Inflammatory macrophage (primary cell): ENCODE measurements at regions not wholly inside any gene's neighbourhood (a gene's known extent, or its start where the extent isn't known, plus 50 kb on each side); places are given as distances from the start of the nearest gene placed in this dataset.

Source experiments
- DNase-seq, 2 donors: peaks; one replicate each; pipeline ENCODE4 v3.0.0-alpha.2; 2020 to 2022

- no peak for DNase-seq
These were observed 145.1 kb upstream of the WNT4 start for GRCh38 chr1:22287946-22288520.

- DNase-seq, result no peak
These were observed 145.8 kb upstream of the WNT4 start for GRCh38 chr1:22288593-22289241.

DNA sequence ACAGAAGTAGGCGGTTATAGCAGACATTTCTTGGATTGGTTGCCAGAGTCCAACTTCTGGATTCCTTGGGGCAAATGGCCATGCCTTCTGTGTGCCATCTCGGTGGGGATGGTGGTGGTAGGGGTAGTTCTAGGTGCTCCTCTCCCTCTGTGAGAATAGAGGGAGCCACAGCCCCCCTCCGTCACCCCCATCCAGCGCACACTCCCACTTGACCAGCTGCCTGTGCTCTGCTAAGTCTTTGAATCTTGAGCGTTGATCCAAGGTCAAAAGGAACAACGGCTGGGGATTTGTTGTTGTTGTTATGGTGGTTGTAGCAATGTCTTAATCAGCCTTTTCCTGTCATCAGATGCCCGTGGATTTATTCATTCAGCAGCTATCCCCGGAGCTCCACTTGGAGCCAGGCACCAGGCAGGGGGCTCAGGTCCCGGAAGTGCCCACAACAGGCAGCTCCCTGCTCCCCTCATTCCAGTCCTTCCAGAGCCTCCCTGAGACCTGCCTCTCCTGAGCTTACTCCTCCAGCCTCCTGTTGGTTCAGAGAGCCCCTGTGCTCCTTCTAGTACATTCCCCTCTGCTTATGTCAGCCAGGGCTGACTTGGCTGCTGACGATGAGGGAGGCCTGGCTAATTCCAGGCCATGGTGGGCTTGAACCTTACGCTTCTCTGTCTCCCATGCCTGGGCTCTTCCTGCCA lies 146.6 kb upstream of the WNT4 start:
- no peak for DNase-seq

DNA sequence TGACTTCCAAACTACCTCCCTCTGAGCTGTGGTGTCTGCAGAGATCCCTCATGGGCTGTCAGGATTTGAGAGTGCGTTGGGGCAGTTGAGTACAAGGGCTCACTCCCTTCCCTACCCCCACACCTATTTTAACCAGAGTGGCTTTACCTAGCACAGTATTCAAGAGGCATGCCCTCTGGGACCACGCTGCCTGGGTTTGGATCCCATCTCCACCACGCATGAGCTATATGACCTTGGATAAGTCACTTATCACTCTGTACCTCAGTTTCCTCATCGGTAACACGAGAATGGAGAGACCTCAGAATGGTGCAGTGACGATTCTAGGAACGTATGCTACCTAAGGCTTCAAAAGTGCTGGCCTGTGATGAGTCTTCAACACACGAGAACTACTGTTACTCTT lies 147.3 kb upstream of the WNT4 start:
- DNase-seq, result no peak

DNA sequence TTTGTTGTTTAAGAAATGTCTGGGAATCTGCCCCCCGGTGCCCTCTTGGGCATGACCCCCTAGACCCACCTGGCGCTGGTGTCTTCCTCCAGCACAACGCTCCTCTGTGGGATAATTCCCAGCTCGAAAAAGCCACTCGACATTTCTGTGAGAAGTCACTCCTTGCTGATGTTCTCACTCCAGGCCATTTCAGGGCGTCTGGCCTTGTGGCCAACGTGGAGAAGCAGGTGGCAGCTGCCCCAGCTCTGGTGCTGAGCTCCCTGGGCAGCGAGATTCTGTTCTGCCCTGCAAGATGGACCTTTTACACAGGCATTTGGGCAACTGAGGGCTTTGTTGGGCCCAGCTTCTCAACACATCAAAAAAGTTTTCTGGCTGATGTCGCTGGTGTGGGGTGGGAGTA lies 147.7 kb upstream of the WNT4 start:
- DNase-seq, result no peak

- DNase-seq, result no peak
These were observed 148.2 kb upstream of the WNT4 start for GRCh38 chr1:22291057-22291456.

GRCh38 chr1:22291494-22291893 lies 148.6 kb upstream of the WNT4 start:
- no peak for DNase-seq

GRCh38 chr1:22292011-22292788 lies 149.3 kb upstream of the WNT4 start:
- no peak for DNase-seq

DNA sequence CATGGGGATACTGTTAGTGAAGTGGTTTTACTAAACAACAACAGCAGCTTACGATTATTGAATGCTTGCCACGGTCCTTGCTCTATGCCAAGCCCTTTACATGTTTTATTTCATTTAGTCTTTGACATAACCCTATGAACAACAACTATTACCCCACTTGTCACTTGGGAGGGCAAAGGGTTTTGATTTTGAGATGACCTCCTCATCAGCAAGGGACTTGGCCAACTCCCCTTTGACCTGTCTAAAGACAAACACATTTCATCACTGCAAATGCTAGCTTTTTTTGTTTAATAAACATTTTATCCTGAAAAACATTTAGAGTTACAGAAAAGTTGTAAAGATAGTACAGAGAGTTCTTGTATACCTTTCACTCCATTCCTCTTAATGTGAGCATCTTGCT lies 152.5 kb upstream of the WNT4 start:
- no peak for DNase-seq

DNA sequence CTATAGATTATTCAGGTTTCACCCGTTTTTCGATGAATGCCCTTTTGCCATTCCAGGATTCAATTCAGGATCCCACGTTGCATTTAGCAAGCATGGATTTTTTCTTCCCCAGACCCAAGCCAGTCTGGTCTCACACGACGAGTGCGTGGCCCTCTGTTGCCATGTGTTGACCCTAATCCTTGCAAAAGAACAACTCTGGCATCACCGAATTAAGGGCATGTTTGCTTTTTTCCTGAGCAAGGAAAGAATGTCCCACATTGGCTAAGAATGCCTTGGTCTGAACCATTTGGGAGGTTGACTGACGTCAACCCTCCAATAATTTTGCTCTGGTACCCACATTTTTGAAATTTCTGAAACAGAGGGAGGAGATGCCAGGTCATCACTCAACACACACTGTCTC lies 153.0 kb upstream of the WNT4 start:
- DNase-seq, result no peak

DNA sequence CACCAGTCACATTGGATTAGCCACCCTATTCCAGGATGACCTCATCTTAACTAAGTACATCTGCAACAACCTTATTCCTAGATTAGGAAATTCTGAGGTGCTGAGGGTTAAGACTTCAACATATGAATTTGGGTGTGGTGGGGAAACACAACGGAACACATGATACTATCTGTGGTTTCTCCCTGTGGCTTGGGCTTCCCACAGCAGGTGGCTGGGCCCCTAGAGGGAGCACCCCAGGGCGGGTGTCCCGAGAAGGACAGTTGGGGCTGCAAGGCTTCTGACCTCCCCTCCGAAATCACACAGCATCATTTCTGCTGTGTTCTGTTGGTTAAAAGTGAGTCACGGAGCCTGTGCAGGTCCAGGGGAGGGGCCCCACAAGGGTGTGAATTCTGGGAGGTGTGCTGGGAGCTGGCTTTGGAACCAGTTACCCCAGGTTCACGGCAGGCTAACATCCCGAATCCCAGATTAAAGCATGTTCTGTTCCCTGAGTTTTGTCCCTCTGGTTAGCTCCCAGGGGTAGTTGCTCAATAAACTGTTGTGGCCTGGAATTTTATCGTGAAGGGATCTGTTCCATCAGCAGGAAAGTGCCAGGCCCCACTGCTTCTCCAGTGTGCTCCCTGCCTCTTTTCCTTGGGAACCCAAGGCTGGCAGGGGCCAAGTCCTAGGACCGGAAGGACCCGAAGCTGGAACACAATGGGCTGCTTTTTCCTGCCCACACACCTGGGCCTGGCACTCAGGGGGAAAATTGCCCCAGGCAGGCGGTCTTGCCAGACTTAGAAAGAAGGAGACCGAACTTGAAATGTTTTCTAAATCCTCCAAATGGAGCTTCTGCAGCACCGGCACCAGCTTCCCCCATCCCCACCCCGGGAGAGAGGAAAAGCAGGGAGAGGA lies 154.0 kb upstream of the WNT4 start:
- DNase-seq, result no peak

- no peak for DNase-seq
These were observed 153.7 kb upstream of the ZBTB40 start for GRCh38 chr1:22297999-22298398.

DNA sequence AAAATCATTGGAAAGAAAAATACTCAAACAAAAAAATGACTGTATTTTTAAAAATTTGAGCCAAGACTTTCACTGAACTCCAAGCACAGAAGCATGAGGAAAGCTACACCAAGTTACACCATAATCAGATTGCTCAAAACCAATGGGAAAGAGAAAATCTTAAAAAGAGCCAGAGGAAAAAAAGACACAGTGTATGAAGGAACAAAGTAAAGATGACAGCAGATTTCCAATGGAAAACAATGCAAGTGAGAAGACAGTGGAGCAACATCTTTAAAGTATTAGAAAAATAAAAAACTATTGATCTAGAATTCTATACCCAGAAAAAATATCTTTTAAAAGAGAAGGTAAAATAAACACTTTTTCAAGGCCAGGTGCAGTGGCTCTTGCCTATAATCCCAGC lies 147.8 kb upstream of the ZBTB40 start:
- DNase-seq, result no peak

DNA sequence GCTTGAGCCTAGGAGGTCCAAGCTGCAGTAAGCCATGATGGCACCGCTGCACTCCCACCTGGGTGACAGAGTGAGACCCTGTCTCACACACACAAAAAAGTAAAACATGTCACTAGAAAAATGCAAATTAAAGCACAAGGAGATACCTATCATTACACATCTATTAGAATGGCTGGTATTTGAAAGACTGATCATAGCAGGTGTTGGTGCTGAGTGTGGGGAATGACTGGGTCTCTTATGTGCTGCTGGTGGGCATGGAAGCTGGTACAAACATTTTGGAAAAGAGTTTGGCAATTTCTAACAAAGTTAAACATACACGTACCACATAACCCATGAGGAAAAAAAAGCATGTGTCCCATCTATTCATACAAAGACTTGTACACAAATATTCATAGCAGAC lies 142.1 kb upstream of the ZBTB40 start:
- DNase-seq, result no peak

DNA sequence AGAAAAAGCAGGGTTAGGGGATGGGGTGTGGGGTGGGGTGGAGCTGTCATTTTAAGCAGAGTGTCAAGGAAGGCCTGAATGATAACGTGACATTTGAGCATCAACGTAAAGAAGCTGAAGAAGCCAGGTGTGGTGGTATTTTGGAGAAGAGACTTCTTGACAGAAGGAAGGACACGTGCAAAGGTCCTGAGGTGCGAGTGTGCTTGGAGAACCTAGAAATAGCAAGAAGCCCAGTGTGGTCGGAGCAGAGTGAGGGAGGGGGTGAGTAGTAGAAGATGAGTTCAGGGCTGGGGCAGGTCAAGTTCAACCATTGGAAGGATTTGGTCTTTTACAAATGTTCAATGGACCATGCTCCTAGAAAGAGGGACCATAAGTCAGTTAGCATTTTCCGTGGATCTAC lies 140.2 kb upstream of the ZBTB40 start:
- no peak for DNase-seq

GRCh38 chr1:22313321-22313720 lies 138.3 kb upstream of the ZBTB40 start:
- DNase-seq, result no peak

GRCh38 chr1:22314706-22315105 lies 136.9 kb upstream of the ZBTB40 start:
- DNase-seq, result no peak

GRCh38 chr1:22315315-22316078 lies 136.2 kb upstream of the ZBTB40 start:
- DNase-seq, result no peak

DNA sequence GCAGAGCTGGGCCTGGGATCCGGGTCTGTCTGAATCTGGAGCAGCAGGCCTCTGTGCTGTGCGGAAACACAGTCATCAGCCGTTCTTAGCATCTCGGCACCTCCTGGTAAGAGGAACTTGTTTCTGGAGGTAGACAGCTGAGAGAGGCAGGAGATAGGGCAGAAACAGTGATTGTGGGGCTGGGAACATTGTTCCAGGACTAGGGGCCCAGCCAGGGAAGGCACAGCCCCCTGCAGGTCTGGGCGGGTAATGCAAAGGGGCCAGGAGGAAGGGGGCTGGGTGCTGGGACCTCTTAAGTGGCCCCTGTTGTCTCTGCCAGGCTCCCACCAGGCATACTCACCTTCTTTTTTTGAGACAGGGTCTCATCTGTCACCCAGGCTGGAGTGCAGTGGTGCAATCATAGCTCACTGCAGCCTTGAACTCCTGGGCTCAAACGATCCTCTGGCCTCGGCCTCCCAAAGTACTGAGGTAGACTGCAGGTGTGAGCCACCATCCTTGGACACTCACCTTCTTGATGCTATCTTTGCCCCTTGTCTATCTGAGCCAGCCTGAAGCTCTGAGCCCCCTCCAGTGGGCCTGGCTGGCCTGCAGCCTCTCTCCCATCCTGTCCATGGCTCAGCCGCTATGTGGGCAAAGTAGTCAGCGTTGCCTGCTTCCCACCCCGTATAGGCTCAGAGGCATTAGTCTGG lies 134.3 kb upstream of the ZBTB40 start:
- no peak for DNase-seq

GRCh38 chr1:22317920-22318243 lies 133.8 kb upstream of the ZBTB40 start:
- no peak for DNase-seq

DNA sequence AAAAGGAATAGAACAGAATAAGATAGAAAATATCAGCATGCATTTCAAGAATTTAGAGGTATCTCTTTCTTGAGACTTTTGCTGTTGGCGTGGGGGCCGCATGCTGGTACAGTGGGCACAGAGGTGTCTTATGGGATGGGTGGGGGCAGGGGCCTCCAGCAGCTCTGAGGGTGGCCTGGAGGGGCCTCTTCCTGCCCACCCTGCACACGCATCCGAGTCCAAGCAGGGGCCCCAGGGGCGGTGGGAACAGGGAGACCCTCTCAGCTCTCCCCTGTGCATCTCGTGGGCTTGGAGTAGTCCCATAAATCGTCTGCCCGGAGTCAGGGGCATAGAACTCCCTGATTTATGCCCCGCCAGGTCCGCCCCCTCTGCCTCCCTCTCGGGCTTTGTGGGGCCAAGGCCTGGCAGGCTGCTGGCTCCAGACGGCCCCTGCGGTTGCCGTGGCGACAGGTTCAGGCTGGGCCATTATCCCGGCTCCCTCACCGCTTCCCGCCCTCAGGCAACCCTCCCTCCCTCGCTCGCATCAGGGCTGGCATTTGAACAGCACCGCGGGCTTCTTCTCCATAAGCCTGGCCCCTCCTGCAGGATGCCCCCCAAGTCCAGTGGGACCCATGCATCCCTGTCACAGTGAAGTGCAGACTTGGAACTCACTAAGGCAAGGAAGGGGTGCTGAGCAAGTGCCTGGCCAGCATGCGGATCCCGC lies 133.2 kb upstream of the ZBTB40 start:
- no peak for DNase-seq
